NCI-H748 (cell line): ENCODE measurements at regions not wholly inside any gene's neighbourhood (a gene's known extent, or its start where the extent isn't known, plus 50 kb on each side); places are given as distances from the start of the nearest gene placed in this dataset.
"Not testable (repeated sequence)": the region's sequence is repeated elsewhere in the genome, so short reads cannot be mapped to it uniquely, and the experiment has no call there.

Experiments used
- DNase-seq: peaks from one replicate; lab custom pipeline; 2025; ENCODE audit not compliant: unreplicated experiment; lab: John Stamatoyannopoulos, UW

- no peak for DNase-seq
These were observed 430.2 kb upstream of the VSTM2A start for GRCh38 chr7:54111814-54112511.

DNA sequence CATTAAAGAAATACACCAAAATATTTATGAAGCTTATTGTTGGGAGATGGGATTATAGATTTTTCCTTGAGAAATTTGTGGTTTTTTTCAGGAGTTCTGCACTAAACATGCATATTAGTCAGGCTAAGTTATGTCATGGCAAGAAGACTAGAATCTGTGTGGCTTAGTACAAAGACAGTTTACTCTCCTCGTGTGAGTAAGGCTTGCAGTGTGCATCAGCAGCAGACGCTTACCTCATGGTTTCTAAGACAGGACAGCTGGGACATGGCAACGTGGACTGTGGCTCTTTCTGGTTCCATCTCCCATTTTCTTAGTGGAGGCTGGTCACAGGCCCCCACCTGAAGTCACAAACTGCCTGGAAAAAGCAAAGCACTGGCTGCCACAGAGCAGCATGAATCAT lies 429.6 kb upstream of the VSTM2A start:
- DNase-seq: no peak

DNA sequence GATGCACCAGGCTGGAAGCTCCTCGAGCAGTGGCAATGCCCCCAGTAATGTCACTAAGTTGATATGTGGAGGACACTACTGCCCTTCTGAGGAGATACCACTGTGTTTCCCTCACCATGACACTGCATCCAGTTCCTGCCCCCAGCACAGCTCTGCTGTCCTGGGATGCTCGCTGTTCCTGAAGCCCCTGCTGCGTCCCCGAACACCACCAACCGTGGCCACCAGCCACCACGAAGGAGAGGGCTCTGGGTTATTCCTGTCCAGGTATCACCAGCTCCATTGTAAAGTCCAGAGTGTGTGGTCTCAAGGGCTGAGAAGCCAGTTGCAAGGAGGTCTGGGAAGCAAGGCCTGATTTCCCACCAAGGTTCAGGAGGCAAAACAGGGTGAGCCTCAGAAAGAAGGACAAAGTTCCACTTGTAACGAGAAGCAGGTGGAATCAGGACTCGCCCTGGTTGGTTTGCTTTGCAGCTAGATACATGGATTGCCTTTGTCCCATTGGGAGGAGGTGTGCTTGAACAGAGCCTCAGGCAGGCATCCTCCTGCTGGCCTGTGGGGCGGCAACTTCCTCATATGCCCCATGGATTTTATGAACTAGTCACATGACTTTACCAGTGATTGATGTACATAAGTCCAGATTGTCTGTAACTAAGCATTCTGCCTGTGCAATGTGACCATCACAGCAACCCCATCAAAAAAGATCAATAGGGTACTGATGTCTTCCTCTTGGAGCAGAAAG lies 427.0 kb upstream of the VSTM2A start:
- no peak for DNase-seq

DNA sequence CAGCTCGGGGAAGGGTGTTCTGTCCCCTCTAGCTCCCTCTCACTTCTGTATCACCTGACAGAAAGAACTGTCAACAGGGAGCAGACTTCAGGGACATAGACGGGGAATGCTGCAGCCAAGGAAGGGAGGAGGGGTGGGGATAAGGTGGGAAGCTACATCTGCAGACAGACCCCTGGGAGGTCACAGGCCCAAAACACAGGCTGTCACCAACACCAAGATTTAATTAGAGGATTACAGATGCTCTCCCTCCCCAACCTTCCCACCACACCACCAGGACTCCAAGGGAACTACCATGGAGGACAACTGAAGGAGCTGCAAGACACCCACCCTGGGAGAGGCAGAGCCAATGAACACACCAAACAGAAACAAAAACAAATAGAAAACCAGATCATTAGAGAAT lies 425.2 kb upstream of the VSTM2A start:
- DNase-seq: no peak

DNA sequence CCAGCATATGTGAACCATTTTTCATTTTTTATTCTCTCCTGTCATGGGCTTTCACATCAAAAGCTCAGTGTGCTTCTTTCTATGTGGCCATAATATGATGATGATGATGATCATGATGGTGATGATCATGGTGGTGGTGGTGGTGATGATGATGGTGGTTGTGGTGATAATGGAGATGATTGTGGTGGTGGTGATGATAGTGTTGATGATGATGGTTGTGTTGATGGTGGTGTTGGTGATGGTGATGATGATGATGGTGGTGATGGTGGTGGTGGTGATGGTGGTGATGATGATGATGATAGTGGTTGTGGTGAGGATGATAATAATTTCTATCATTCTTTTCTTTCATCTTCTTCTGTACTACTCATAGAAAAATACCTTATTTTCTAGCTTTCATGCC lies 413.1 kb upstream of the VSTM2A start:
- DNase-seq: no peak

DNA sequence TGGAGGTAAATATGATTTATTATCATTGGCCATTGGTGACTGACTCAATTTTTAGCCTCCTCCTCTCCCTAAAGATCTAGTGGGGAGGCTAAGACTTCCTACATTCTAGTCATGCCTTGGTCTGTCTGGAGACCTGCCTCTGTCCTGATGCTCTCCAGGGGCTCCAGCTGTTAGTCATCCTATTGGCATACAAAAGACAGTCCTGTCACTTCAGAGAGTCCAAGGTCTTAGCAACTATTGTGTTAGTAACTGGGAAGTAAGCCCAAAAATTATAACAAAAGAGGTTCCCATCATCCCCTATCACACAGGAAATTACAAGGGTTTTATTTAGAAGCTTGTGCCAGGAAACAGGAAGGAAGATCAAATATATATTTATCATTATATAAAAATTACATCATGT lies 400.6 kb upstream of the VSTM2A start:
- DNase-seq: no peak

DNA sequence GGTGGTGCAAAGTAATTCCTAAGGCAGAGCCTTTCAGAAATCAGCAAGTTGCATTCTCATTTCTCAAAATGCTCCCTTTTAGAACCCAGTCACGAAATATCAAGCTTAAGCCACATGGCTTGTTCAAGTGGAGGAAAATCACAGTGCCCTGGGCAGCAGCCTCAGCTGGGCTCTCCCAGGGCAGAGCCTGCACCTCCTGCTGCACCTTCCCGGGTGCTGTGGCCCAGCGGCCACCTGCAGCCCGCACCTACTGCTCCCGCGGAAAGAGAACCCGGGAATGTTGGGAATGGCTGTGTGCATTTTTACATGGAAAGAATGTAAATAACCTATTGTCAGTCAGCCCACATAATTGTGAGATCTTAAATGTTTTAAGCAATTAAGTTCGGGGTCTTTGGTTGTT lies 396.5 kb upstream of the VSTM2A start:
- no peak for DNase-seq

DNA sequence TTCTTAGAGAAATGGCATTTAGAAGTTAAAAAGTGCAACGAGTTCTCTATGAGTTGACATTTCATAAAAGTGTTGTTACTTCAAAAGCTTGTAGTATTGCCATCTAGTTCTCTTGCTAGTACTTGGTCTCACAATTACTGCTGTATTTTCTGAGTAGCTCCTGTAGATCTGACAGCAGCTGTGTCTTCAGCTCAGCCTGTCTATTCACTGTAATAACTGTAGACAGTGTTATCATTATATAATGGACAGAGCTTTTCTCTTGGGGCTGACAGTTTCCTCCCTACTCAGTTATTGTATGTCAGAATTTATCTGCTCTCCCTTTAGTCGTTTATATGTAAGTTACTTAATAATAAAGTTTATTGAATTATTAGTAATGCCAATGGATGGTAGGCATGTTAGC lies 388.7 kb upstream of the VSTM2A start:
- DNase-seq: no peak

DNA sequence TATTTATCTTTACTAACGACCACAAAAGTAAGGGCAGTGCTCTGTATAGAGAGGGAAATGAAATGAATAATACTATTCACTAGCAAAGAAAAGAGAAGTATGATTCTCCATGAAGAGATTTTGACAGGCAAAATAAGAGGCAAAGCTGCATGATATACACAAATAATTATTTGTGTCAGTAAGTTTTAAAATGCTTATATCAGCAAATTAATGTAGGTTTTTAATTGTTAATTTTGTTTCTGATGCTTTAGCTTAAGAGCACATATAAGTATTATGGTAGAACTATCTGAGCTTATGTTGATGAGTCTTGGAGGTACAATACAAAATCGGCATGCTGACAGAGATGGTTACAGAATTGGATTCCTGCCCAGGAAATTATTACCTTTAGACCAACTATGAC lies 383.1 kb upstream of the VSTM2A start:
- DNase-seq: no peak

DNA sequence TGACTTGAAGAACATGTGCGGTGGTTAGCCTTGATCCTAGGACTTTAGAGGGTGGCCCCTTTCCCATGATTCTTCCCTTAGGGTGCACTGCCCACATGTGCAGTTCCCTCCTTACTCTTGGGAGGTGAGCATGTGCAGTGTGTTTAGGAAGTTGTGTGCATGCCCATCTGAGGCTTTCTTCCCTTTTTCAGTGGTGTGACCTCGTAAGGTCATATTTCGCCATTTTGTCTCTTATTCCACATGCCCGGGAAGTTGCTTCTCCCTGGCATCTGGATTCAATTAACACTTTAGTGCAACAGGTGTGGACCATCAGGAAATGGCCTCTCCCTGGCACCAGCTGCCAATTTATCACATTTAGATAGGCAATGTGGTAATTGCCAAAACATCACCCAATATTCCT lies 380.6 kb upstream of the VSTM2A start:
- no peak for DNase-seq

- DNase-seq: peak; percentile 4
These were observed 375.8 kb upstream of the VSTM2A start for GRCh38 chr7:54166419-54166818.

GRCh38 chr7:54179321-54180029 lies 362.7 kb upstream of the VSTM2A start:
- no peak for DNase-seq

- no peak for DNase-seq
These were observed 361.4 kb upstream of the VSTM2A start for GRCh38 chr7:54180796-54181195.

DNA sequence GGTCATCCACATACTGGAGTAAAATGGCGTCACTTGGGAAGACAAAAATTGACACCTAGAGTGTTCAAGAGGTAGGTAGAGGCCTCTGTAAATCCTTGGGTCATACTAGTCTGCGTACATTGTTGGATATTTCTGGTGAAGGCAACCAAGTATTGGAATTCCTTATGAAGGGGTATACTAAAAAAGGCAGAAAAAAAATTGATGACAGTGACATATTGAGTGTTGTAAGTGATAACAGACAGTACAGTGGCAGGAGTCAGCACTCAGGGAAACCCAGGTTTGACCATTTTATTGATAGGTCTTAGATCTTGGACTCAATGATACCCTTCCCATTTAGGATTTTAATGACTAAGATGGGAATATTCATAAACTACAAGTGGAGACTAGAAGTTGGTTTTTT lies 359.1 kb upstream of the VSTM2A start:
- DNase-seq: no peak

GRCh38 chr7:54186336-54186735 lies 355.8 kb upstream of the VSTM2A start:
- no peak for DNase-seq

DNA sequence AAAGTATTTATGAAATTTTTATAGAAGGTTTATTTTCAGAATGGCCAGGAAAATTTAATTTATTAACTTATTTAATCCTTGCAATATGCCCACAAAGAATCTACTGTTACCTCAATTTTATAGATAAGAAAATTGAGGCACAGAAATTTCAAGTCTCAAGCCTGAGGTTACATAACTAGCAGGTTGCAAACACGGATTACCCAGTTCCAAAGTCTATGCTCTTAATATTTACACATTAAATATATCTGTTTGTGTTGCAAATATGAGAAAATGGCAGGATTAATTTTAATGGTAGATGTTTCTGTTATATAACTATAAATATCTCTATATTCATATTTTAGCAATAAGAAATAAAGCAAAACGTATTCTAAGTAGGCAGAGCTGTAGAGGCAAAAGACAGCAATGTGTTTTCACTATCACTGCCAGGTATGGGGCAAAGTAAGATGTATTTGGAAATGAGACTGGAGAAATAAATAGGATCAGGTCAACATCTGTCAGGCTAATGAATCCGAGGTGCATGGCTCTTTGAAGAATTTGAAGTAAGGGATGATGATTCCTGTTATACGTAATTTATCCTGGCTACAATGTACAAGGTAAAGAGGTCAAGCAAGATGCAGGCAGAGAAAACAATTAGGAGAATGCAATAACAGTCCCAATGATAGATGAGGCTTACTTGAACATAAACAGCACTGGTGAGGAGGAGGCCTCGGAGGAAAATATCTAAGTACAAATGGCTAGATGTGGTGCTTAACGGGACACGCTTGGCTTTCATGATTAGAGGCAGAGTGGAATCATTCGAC lies 354.1 kb upstream of the VSTM2A start:
- DNase-seq: no peak

DNA sequence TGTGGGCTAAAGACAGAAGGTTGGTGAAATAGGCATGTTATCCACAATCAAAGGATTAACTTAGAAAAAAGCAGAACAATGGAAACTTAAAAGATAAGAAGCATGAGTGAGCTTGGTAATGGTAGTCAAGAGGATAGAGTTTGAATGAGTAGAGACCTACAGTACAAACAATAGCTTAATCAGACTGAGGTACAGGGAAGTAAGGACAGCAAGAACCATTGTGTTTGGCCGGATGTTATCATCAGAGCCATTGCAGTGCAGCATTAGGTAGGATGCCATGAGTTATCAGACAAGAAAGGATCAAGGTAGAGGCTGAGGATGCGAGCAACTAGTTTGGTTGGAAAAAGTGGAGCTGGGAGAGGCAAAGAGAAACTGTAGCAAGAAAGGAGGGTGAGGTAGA lies 353.3 kb upstream of the VSTM2A start:
- no peak for DNase-seq

DNA sequence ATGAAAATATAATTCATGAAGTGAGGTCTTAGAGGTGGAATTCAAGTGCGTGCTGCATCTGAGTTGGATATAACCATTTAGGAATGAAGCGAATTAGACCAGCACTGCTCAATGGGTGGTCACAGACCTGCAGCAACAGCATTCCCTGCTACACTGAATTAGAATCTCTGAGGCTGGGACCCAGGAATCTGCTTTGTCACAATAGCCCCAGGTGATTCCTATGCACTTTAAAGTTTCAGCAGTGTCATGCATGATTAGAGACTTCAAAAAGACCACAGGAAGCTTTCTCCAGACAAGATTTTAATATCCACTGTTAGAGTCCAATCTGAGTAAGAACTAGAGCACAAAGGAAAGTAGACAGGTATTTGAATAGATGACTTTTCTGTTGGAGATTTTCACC lies 352.8 kb upstream of the VSTM2A start:
- DNase-seq: no peak

DNA sequence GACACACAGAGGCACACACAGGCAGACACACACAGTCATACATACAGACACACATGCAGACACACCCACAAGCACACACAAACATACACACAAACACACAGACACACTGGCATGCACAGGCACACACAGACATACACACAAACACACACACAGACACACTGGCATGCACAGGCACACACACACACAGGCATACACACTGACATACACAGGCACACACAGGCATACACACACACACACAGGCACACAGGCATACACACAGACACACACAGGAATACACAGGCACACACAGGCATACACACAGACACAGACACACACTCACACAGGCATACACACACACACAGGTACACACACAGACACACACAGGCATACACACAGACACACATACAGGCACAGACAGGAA lies 340.7 kb upstream of the VSTM2A start:
- DNase-seq: no peak

- no peak for DNase-seq
These were observed 326.8 kb upstream of the VSTM2A start for GRCh38 chr7:54215424-54215823.

- not testable (repeated sequence) for DNase-seq
These were observed 316.1 kb upstream of the VSTM2A start for GRCh38 chr7:54226030-54226429.
